ENCODE measurements at regions not wholly inside any gene's neighbourhood (a gene's known extent, or its start where the extent isn't known, plus 50 kb on each side); places are given as distances from the start of the nearest gene placed in this dataset.

DNA sequence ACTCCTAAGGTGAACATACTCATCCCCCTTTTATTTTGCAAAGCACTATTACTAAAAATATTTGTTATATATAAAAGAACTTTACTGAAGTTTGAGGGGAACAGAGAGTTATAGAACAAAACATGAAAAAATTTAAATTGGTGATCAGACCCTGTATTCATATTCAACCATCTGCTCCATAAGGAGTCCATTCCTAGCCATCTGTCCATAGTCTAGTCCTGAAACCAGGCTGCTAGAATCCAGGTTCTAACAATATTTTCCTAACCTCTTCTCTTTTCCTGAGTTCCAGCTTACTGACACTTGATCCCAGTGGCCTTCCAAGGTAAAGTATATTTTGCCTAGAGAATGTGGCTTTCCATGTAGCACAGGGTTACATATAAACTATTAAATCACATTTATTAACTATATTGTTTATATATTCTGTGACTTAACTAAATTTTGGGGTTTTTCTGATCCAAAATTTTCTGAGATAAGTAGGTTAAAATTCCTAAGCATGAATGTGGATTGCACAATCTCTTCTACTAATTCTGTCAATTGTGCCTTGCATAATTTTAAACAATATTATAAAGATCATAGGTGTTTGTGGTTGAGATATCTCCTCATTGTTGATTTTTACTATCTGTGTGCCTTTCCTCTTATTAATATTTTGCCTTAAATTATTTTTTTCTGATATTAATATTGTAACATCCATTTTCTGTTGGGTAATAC, 137.6 kb upstream of the MAGI2 start:
- no peaks in the 10 kb centered on the region for H3K36me3 Mint-ChIP-seq (ENCODE audit: low read depth)
- Histone ChIP-seq H3K27me3 (ENCODE audit: control insufficient read depth in 1 of 2, insufficient read depth in 2 of 2, low read length in 2 of 2) (no peaks in the 10 kb centered on the region), H3K9me3 (ENCODE audit: control insufficient read depth in 1 of 2, insufficient read depth in 1 of 2, low read length in 2 of 2) (no peaks in the 10 kb centered on the region), H3K27ac (ENCODE audit: low read depth in 1 of 2, low read length in 2 of 2) (no peak overlapping the region), H3K36me3 (ENCODE audit: insufficient read depth, low read length) (no peaks in the 10 kb centered on the region), H3K4me3 (ENCODE audit: low read length) (no peak overlapping the region), H3K4me1 (ENCODE audit: insufficient read depth, low read length) (no peaks in the 10 kb centered on the region)
- ChIA-PET POLR2A (no interaction called here), CTCF (no interaction called here)
- no peak overlapping the region for H3K27ac Mint-ChIP-seq
- intact Hi-C loops (cut with DNase I, micrococcal nuclease): no loop called here
- ATAC-seq (ENCODE audit: poor library complexity): no peak
- TF ChIP-seq, protein P1, sequence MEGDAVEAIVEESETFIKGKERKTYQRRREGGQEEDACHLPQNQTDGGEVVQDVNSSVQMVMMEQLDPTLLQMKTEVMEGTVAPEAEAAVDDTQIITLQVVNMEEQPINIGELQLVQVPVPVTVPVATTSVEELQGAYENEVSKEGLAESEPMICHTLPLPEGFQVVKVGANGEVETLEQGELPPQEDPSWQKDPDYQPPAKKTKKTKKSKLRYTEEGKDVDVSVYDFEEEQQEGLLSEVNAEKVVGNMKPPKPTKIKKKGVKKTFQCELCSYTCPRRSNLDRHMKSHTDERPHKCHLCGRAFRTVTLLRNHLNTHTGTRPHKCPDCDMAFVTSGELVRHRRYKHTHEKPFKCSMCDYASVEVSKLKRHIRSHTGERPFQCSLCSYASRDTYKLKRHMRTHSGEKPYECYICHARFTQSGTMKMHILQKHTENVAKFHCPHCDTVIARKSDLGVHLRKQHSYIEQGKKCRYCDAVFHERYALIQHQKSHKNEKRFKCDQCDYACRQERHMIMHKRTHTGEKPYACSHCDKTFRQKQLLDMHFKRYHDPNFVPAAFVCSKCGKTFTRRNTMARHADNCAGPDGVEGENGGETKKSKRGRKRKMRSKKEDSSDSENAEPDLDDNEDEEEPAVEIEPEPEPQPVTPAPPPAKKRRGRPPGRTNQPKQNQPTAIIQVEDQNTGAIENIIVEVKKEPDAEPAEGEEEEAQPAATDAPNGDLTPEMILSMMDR (IDR thresholded peaks at IDR 0.05): no peak
- no peak overlapping the region for H3K4me3 Mint-ChIP-seq
- H3K4me1 Mint-ChIP-seq (ENCODE audit: low read depth): no peaks in the 10 kb centered on the region
- no peak for DNase-seq
- peaks cover 3% of the 10 kb centered on the region for H3K9me3 Mint-ChIP-seq
- H3K27me3 Mint-ChIP-seq: no peaks in the 10 kb centered on the region

DNA sequence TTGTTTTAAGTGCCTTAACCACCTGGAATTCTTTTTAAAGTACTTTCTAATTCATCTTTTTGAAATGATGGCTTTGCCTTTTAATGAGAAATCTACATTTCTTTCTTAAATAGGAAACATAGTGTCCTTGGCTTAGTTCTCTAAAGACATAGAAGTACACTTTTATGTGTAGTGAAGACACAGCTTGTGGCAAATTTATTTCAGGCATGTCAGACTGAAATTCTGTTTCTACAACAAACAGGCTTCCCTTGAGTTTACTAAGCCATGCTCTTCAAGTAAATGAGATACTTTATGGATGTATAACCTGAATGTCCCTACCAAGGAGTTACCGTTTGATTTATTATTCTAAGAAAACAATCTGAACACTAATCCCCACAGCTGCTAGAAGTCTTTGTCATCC, 136.9 kb upstream of the MAGI2 start:
- no peak overlapping the region for H3K4me3 ChIP-seq (ENCODE audit: low read length)
- POLR2A ChIA-PET: no interaction called here
- H3K9me3 ChIP-seq (ENCODE audit: control insufficient read depth in 1 of 2, insufficient read depth in 1 of 2, low read length in 2 of 2): no peaks in the 10 kb centered on the region
- CTCF ChIA-PET: no interaction called here
- no peaks in the 10 kb centered on the region for H3K27me3 Mint-ChIP-seq
- H3K36me3 ChIP-seq (ENCODE audit: insufficient read depth, low read length): no peaks in the 10 kb centered on the region
- no peak overlapping the region for H3K27ac ChIP-seq (ENCODE audit: low read depth in 1 of 2, low read length in 2 of 2)
- no peak overlapping the region for H3K4me3 Mint-ChIP-seq
- H3K27me3 ChIP-seq (ENCODE audit: control insufficient read depth in 1 of 2, insufficient read depth in 2 of 2, low read length in 2 of 2): no peaks in the 10 kb centered on the region
- DNase-seq (no peak), ATAC-seq (ENCODE audit: poor library complexity) (no peak)
- no peaks in the 10 kb centered on the region for H3K4me1 Mint-ChIP-seq (ENCODE audit: low read depth)
- no peaks in the 10 kb centered on the region for H3K4me1 ChIP-seq (ENCODE audit: insufficient read depth, low read length)
- H3K36me3 Mint-ChIP-seq (ENCODE audit: low read depth): no peaks in the 10 kb centered on the region
- intact Hi-C loops (cut with DNase I, micrococcal nuclease): no loop called here
- TF ChIP-seq, protein P1 (IDR thresholded peaks at IDR 0.05): no peak
- H3K27ac Mint-ChIP-seq: no peak overlapping the region
- peaks cover 3% of the 10 kb centered on the region for H3K9me3 Mint-ChIP-seq

DNA sequence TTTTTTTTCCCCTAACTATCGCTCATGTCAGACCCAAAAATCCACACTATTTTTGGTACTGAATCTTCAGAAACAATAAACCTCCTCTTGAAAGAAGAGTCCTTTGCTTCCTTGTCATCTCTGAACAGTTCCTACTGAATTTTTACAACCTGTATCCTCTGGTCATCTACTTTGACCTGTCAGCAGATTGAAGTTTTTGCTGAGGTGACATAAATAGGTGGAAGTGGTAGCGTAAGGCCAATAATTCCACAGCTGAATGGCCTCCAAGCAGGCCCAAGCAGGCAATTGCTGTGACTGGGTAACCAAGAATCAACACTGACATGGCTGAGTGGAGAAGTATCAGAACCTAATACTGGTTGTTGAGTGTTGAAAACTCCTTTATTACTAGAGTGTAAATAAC, 117.4 kb upstream of the MAGI2 start:
- Mint-ChIP-seq H3K4me3 (no peak overlapping the region), H3K27ac (no peak overlapping the region), H3K4me1 (ENCODE audit: low read depth) (no peaks in the 10 kb centered on the region), H3K27me3 (no peaks in the 10 kb centered on the region), H3K36me3 (ENCODE audit: low read depth) (no peaks in the 10 kb centered on the region), H3K9me3 (peaks cover 4% of the 10 kb centered on the region)
- H3K27me3 ChIP-seq (ENCODE audit: control insufficient read depth in 1 of 2, insufficient read depth in 2 of 2, low read length in 2 of 2): no peaks in the 10 kb centered on the region
- ATAC-seq (ENCODE audit: poor library complexity) (no peak), DNase-seq (no peak)
- ChIA-PET CTCF (no interaction called here), POLR2A (no interaction called here)
- H3K27ac ChIP-seq (ENCODE audit: low read depth in 1 of 2, low read length in 2 of 2): no peak overlapping the region
- no peaks in the 10 kb centered on the region for H3K4me1 ChIP-seq (ENCODE audit: insufficient read depth, low read length)
- intact Hi-C loops (cut with DNase I, micrococcal nuclease): no loop called here
- TF ChIP-seq, protein P1 (IDR thresholded peaks at IDR 0.05): no peak
- H3K9me3 ChIP-seq (ENCODE audit: control insufficient read depth in 1 of 2, insufficient read depth in 1 of 2, low read length in 2 of 2): peaks cover 0 to 8% of the 10 kb centered on the region in 2 experiments
- no peaks in the 10 kb centered on the region for H3K36me3 ChIP-seq (ENCODE audit: insufficient read depth, low read length)
- no peak overlapping the region for H3K4me3 ChIP-seq (ENCODE audit: low read length)

Measured in CD4-positive, alpha-beta T cell (primary cell).